Endothelial cell of umbilical vein (primary cell): ENCODE measurements at regions not wholly inside any gene's neighbourhood (a gene's known extent, or its start where the extent isn't known, plus 50 kb on each side); places are given as distances from the start of the nearest gene placed in this dataset.

Experiments
- BruUV-seq: library from RNA; stranded (reverse); fragments of 400-500 nt; replicated peaks from 2 replicates; lab custom pipeline; 2021; lab: Mats Ljungman, UMichigan
- CTCF ChIA-PET: fragments of 300-600, 350-600 bp; sonication (Branson Sonifier 250); formaldehyde crosslinking; loops from one replicate; lab custom pipeline; 2021; ENCODE audit warnings: antibody characterized with exemption, inconsistent platforms; lab: Charles Lee
- POLR2A ChIA-PET: fragments of 300-600, 350-600 bp; sonication (Branson Sonifier 250); formaldehyde crosslinking; loops from one replicate; lab custom pipeline; 2021; ENCODE audit warnings: antibody characterized with exemption, inconsistent platforms; lab: Charles Lee
- DNase-seq: peaks from one replicate; pipeline ENCODE4 v3.0.0-alpha.2; 2011; ENCODE audit warnings: low read depth, low spot score
- FAIRE-seq: peaks from 2 replicates; lab custom pipeline; 2011; peaks lifted over from hg19 to GRCh38; lab: Jason Lieb, UNC
- H2AFZ ChIP-seq: 2 replicates; pipeline ENCODE4 v1.6.0; 2012; ENCODE audit warnings: low read depth, low read length, control low read depth, inconsistent platforms
- H3K27ac ChIP-seq: 2 replicates; pipeline ENCODE4 v1.5.1; 2011; ENCODE audit warnings: low read depth, mild to moderate bottlenecking, control low read depth, low read length, moderate library complexity; ENCODE audit not compliant: insufficient read depth
- H3K27me3 ChIP-seq, 2 experiments: 2 replicates each; pipeline versions ENCODE4 v1.6.0 to v1.6.1; 2011; ENCODE audit warnings: low read length in 2 of 2, mixed read lengths in 1 of 2; ENCODE audit not compliant: control insufficient read depth in 2 of 2, insufficient read depth in 2 of 2
- H3K36me3 ChIP-seq, 2 experiments: 2 replicates in 1 of 2; 3 replicates in 1 of 2; pipeline ENCODE4 v1.5.1; 2011; ENCODE audit warnings: low read length in 2 of 2, mild to moderate bottlenecking in 1 of 2, moderate library complexity in 1 of 2; ENCODE audit not compliant: control insufficient read depth in 2 of 2, insufficient read depth in 2 of 2; ENCODE audit errors: extremely low read depth in 1 of 2
- H3K4me1 ChIP-seq: 3 replicates; pipeline ENCODE4 v1.5.1; 2011; ENCODE audit warnings: mild to moderate bottlenecking, low read length; ENCODE audit not compliant: control insufficient read depth, insufficient read depth; ENCODE audit errors: extremely low read depth
- H3K4me2 ChIP-seq: 2 replicates; pipeline ENCODE4 v1.6.1; 2011; ENCODE audit warnings: low read length, control low read depth, mixed read lengths; ENCODE audit not compliant: insufficient read depth
- H3K4me3 ChIP-seq, 3 experiments: fragments of 200-600 bp in 1 of 3; sonication (generic), shearing (Covaris generic) in 1 of 3; replicated peaks in 1 of 3; 2 replicates each; pipeline ENCODE4 v1.5.1; 2011 to 2016; ENCODE audit warnings: control low read depth in 3 of 3, low read length in 3 of 3, mild to moderate bottlenecking in 2 of 3, inconsistent platforms in 1 of 3, low read depth in 1 of 3, moderate library complexity in 1 of 3; ENCODE audit not compliant: insufficient read depth in 1 of 3
- H3K79me2 ChIP-seq: 2 replicates; pipeline ENCODE4 v1.6.0; 2012; ENCODE audit warnings: low read length, inconsistent platforms; ENCODE audit not compliant: control insufficient read depth, insufficient read depth
- H3K9ac ChIP-seq: replicated peaks from 2 replicates; pipeline ENCODE3; 2011; ENCODE audit warnings: low read length, control low read depth; ENCODE audit not compliant: insufficient read depth; ENCODE audit errors: extremely low read depth
- H3K9me1 ChIP-seq: replicated peaks from 3 replicates; pipeline ENCODE4 v1.6.0; 2011; ENCODE audit warnings: mild to moderate bottlenecking, low read length; ENCODE audit not compliant: control insufficient read depth, insufficient read depth; ENCODE audit errors: extremely low read depth
- H3K9me3 ChIP-seq: replicated peaks from 2 replicates; pipeline ENCODE4 v1.5.1; 2012; ENCODE audit warnings: low read length, inconsistent platforms; ENCODE audit not compliant: control insufficient read depth, insufficient read depth
- H4K20me1 ChIP-seq: replicated peaks from 2 replicates; pipeline ENCODE3; 2011; ENCODE audit warnings: mild to moderate bottlenecking, low read length; ENCODE audit not compliant: control insufficient read depth, insufficient read depth; ENCODE audit errors: extremely low read depth
- EZH2 ChIP-seq: IDR thresholded peaks from 2 replicates; pipeline ENCODE4 v1.6.1; 2012; ENCODE audit warnings: borderline replicate concordance, low read depth, mild to moderate bottlenecking, moderate library complexity, low read length, inconsistent platforms; ENCODE audit not compliant: severe bottlenecking
- FOS ChIP-seq: IDR thresholded peaks from 2 replicates; pipeline ENCODE4 v1.6.1; 2011; ENCODE audit warnings: mild to moderate bottlenecking, low read length, moderate library complexity, borderline replicate concordance; ENCODE audit not compliant: insufficient read depth
- GATA2 ChIP-seq: IDR thresholded peaks from 2 replicates; pipeline ENCODE4 v1.7.0; 2011; ENCODE audit warnings: low read depth, mild to moderate bottlenecking, moderate library complexity, mixed read lengths, low read length; ENCODE audit not compliant: insufficient read length, insufficient read depth
- JUN ChIP-seq: IDR thresholded peaks from 2 replicates; pipeline ENCODE4 v1.6.1; 2011; ENCODE audit warnings: borderline replicate concordance, low read depth; ENCODE audit not compliant: insufficient read length, insufficient read depth
- MYC ChIP-seq: IDR thresholded peaks from one replicate; pipeline ENCODE4 v1.6.1; 2011; ENCODE audit warnings: mild to moderate bottlenecking, low read depth, low read length
- POLR2A ChIP-seq: IDR thresholded peaks from 2 replicates; pipeline ENCODE4 v1.6.1; 2012; ENCODE audit warnings: low read depth, mild to moderate bottlenecking, control low read depth, low read length
- POLR2AphosphoS5 ChIP-seq: IDR thresholded peaks from 2 replicates; pipeline ENCODE4 v1.6.1; 2012; ENCODE audit warnings: low read depth, mild to moderate bottlenecking, control low read depth, low read length, moderate library complexity; ENCODE audit not compliant: insufficient read depth
- dilution Hi-C: fragments of 300-500 bp; cut with MboI; formaldehyde crosslinking; loops from one replicate; pipeline ENCODE4 v1.15.0; 2019; ENCODE audit warnings: low sequenced_read_pairs; ENCODE audit not compliant: extremely low pct_ligation_motif_present
- intact Hi-C: fragments of 100-400 bp; cut with micrococcal nuclease; formaldehyde crosslinking; loops from one replicate; pipeline ENCODE4 v1.10.0; 2022
- TF ChIP-seq, protein P1 (sequence below), 2 donors: IDR thresholded peaks; 1 replicate in 1 of 2; 2 replicates in 1 of 2; pipeline ENCODE4 v1.5.1; 2011; ENCODE audit warnings: low read length in 2 of 2, mild to moderate bottlenecking in 2 of 2, moderate library complexity in 2 of 2, control low read depth in 1 of 2, inconsistent platforms in 1 of 2, low read depth in 1 of 2; ENCODE audit not compliant: insufficient read depth in 1 of 2; ENCODE audit errors: extremely low read depth in 1 of 2
- TF ChIP-seq, protein P2 (sequence below): IDR thresholded peaks from 2 replicates; pipeline ENCODE4 v1.6.1; 2011; ENCODE audit not compliant: insufficient read depth, insufficient read length

DNA sequence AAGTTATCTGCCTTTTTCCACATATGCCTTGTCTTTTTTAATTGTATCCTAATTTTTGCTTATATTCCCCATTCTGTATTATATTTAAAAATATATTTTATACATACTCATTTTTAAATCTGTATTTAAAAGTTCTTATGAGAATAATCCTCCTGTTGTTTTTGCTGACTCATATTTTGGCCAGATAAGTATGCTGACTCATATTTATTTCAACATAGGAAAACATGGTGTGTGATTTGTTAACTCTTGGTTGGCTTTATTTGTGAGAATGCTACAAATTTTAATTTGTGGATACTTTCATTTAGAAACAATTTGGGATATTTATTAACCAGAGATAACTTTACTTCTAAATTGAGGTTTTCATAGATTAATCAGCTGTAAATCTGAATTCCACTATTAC lies 587.7 kb downstream of the CPS1 start:
- intact Hi-C loops (no loop called here), dilution Hi-C loops (no loop called here)
- peak; percentile 52 for DNase-seq
- ChIA-PET POLR2A (no interaction called here), CTCF (interaction anchor here (1.5 kb wide), 1 partner anchor 13 kb away, joined by 6 read pairs; no protein-coding TSS in a partner anchor)
- Histone ChIP-seq H3K27me3 (no peaks in the 10 kb centered on the region), H2AFZ (no peak overlapping the region), H3K27ac (no peak overlapping the region), H3K36me3 (no peaks in the 10 kb centered on the region), H3K9me3 (no peaks in the 10 kb centered on the region), H3K9ac (no peak overlapping the region), H3K4me3 (no peak overlapping the region), H3K79me2 (no peaks in the 10 kb centered on the region), H3K9me1 (no peaks in the 10 kb centered on the region), H4K20me1 (no peaks in the 10 kb centered on the region), H3K4me2 (no peak overlapping the region), H3K4me1 (peaks cover 2% of the 10 kb centered on the region)
- TF ChIP-seq JUN = peak; percentile 9
- TF ChIP-seq, protein P1, sequence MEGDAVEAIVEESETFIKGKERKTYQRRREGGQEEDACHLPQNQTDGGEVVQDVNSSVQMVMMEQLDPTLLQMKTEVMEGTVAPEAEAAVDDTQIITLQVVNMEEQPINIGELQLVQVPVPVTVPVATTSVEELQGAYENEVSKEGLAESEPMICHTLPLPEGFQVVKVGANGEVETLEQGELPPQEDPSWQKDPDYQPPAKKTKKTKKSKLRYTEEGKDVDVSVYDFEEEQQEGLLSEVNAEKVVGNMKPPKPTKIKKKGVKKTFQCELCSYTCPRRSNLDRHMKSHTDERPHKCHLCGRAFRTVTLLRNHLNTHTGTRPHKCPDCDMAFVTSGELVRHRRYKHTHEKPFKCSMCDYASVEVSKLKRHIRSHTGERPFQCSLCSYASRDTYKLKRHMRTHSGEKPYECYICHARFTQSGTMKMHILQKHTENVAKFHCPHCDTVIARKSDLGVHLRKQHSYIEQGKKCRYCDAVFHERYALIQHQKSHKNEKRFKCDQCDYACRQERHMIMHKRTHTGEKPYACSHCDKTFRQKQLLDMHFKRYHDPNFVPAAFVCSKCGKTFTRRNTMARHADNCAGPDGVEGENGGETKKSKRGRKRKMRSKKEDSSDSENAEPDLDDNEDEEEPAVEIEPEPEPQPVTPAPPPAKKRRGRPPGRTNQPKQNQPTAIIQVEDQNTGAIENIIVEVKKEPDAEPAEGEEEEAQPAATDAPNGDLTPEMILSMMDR (IDR thresholded peaks at IDR 0.05; ENCODE audit: extremely low read depth in 1 of 2, insufficient read depth in 1 of 2, low read depth in 1 of 2, low read length in 2 of 2) = no peak
- TF ChIP-seq, protein P2, sequence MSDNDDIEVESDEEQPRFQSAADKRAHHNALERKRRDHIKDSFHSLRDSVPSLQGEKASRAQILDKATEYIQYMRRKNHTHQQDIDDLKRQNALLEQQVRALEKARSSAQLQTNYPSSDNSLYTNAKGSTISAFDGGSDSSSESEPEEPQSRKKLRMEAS = no peak
- TF ChIP-seq POLR2AphosphoS5 = no peak
- TF ChIP-seq FOS = peak; percentile 51
- no peak for TF ChIP-seq MYC
- no peak for TF ChIP-seq EZH2
- TF ChIP-seq GATA2 = no peak
- TF ChIP-seq POLR2A = no peak
- no TSS peak for BruUV-seq
- peak; percentile 8 for FAIRE-seq
